Endothelial cell of hepatic sinusoid (primary cell): ENCODE measurements at regions not wholly inside any gene's neighbourhood (a gene's known extent, or its start where the extent isn't known, plus 50 kb on each side); places are given as distances from the start of the nearest gene placed in this dataset.
"Not testable (repeated sequence)": the region's sequence is repeated elsewhere in the genome, so short reads cannot be mapped to it uniquely, and the experiment has no call there.

Experiments used
- in situ Hi-C: cut with HindIII; loops from 2 replicates; pipeline ENCODE4 v1.10.0; 2017; ENCODE audit warnings: low sequenced_read_pairs

GRCh38 chr9:134544388-134545214, 97.0 kb upstream of the COL5A1 start:
- in situ Hi-C loops: no loop called here

- in situ Hi-C loops: no loop called here
These were observed 96.4 kb upstream of the COL5A1 start for GRCh38 chr9:134545215-134545542.

GRCh38 chr9:134545543-134546245, 95.9 kb upstream of the COL5A1 start:
- in situ Hi-C loops: no loop called here

- in situ Hi-C loops: no loop called here
These were observed 95.3 kb upstream of the COL5A1 start for GRCh38 chr9:134546246-134546731.

- in situ Hi-C loops: no loop called here
These were observed 94.9 kb upstream of the COL5A1 start for GRCh38 chr9:134546746-134547145.

GRCh38 chr9:134547161-134548100, 94.2 kb upstream of the COL5A1 start:
- in situ Hi-C loops: no loop called here

GRCh38 chr9:134548185-134548584, 93.4 kb upstream of the COL5A1 start:
- in situ Hi-C loops: no loop called here

GRCh38 chr9:134548618-134549017, 93.0 kb upstream of the COL5A1 start:
- in situ Hi-C loops: no loop called here

- in situ Hi-C loops: no loop called here
These were observed 92.3 kb upstream of the COL5A1 start for GRCh38 chr9:134549336-134549735.

GRCh38 chr9:134550081-134550480, 91.5 kb upstream of the COL5A1 start:
- in situ Hi-C loops: not testable (repeated sequence)

- in situ Hi-C loops: no loop called here
These were observed 91.0 kb upstream of the COL5A1 start for GRCh38 chr9:134550584-134550983.

GRCh38 chr9:134551176-134551575, 90.4 kb upstream of the COL5A1 start:
- in situ Hi-C loops: no loop called here

GRCh38 chr9:134551644-134552348, 89.8 kb upstream of the COL5A1 start:
- in situ Hi-C loops: no loop called here

- in situ Hi-C loops: no loop called here
These were observed 89.1 kb upstream of the COL5A1 start for GRCh38 chr9:134552349-134552990.

GRCh38 chr9:134553061-134553891, 88.3 kb upstream of the COL5A1 start:
- in situ Hi-C loops: no loop called here

- in situ Hi-C loops: no loop called here
These were observed 87.6 kb upstream of the COL5A1 start for GRCh38 chr9:134553996-134554372.

- in situ Hi-C loops: no loop called here
These were observed 87.1 kb upstream of the COL5A1 start for GRCh38 chr9:134554373-134555093.

- in situ Hi-C loops: no loop called here
These were observed 86.4 kb upstream of the COL5A1 start for GRCh38 chr9:134555094-134555650.
